ENCODE measurements at regions not wholly inside any gene's neighbourhood (a gene's known extent, or its start where the extent isn't known, plus 50 kb on each side); places are given as distances from the start of the nearest gene placed in this dataset.

GRCh38 chr5:77928776-77929300, 152.7 kb upstream of the TBCA start:
- ATAC-seq (ENCODE audit: insufficient number of reproducible peaks, low FRiP score, low read depth) (no peak), DNase-seq (ENCODE audit: low spot score) (no peak)
- Histone ChIP-seq H3K27ac (no peak overlapping the region), H3K4me3 (no peak overlapping the region), H3K9me3 (peaks cover 3% of the 10 kb centered on the region), H3K36me3 (no peaks in the 10 kb centered on the region), H3K27me3 (replicated peaks; ENCODE audit: insufficient read depth) (no peaks in the 10 kb centered on the region), H3K4me1 (ENCODE audit: control insufficient read depth in 1 of 2, low read depth in 2 of 2) (no peaks in the 10 kb centered on the region)
- no peak for TF ChIP-seq CTCF (IDR thresholded peaks at IDR 0.05)

GRCh38 chr5:77926337-77926736, 150.2 kb upstream of the TBCA start:
- no peaks in the 10 kb centered on the region for H3K4me1 ChIP-seq (ENCODE audit: control insufficient read depth in 1 of 2, low read depth in 2 of 2)
- no peak for ATAC-seq (ENCODE audit: insufficient number of reproducible peaks, low FRiP score, low read depth)
- no peaks in the 10 kb centered on the region for H3K27me3 ChIP-seq (replicated peaks; ENCODE audit: insufficient read depth)
- no peak overlapping the region for H3K27ac ChIP-seq
- DNase-seq (ENCODE audit: low spot score) = no peak
- H3K4me3 ChIP-seq = no peak overlapping the region
- TF ChIP-seq CTCF (IDR thresholded peaks at IDR 0.05) = no peak
- peaks cover 3% of the 10 kb centered on the region for H3K9me3 ChIP-seq
- H3K36me3 ChIP-seq = no peaks in the 10 kb centered on the region

GRCh38 chr5:77925503-77925902, 149.4 kb upstream of the TBCA start:
- H3K27ac ChIP-seq = no peak overlapping the region
- no peaks in the 10 kb centered on the region for H3K27me3 ChIP-seq (replicated peaks; ENCODE audit: insufficient read depth)
- no peak for DNase-seq (ENCODE audit: low spot score)
- no peak overlapping the region for H3K4me3 ChIP-seq
- no peak for ATAC-seq (ENCODE audit: insufficient number of reproducible peaks, low FRiP score, low read depth)
- peaks cover 3% of the 10 kb centered on the region for H3K9me3 ChIP-seq
- no peaks in the 10 kb centered on the region for H3K4me1 ChIP-seq (ENCODE audit: control insufficient read depth in 1 of 2, low read depth in 2 of 2)
- no peak for TF ChIP-seq CTCF (IDR thresholded peaks at IDR 0.05)
- H3K36me3 ChIP-seq = no peaks in the 10 kb centered on the region

GRCh38 chr5:77924081-77924480, 147.9 kb upstream of the TBCA start:
- Histone ChIP-seq H3K36me3 (no peaks in the 10 kb centered on the region), H3K4me3 (no peak overlapping the region), H3K4me1 (ENCODE audit: control insufficient read depth in 1 of 2, low read depth in 2 of 2) (no peaks in the 10 kb centered on the region), H3K9me3 (peaks cover 3% of the 10 kb centered on the region), H3K27ac (no peak overlapping the region), H3K27me3 (replicated peaks; ENCODE audit: insufficient read depth) (no peaks in the 10 kb centered on the region)
- DNase-seq (ENCODE audit: low spot score) = no peak
- TF ChIP-seq CTCF (IDR thresholded peaks at IDR 0.05) = no peak
- ATAC-seq (ENCODE audit: insufficient number of reproducible peaks, low FRiP score, low read depth) = no peak

GRCh38 chr5:77923666-77924065, 147.5 kb upstream of the TBCA start:
- H3K36me3 ChIP-seq = no peaks in the 10 kb centered on the region
- peaks cover 3% of the 10 kb centered on the region for H3K9me3 ChIP-seq
- TF ChIP-seq CTCF (IDR thresholded peaks at IDR 0.05) = no peak
- no peaks in the 10 kb centered on the region for H3K27me3 ChIP-seq (replicated peaks; ENCODE audit: insufficient read depth)
- no peak for ATAC-seq (ENCODE audit: insufficient number of reproducible peaks, low FRiP score, low read depth)
- no peaks in the 10 kb centered on the region for H3K4me1 ChIP-seq (ENCODE audit: control insufficient read depth in 1 of 2, low read depth in 2 of 2)
- no peak overlapping the region for H3K4me3 ChIP-seq
- no peak for DNase-seq (ENCODE audit: low spot score)
- H3K27ac ChIP-seq = no peak overlapping the region

Data from thoracic aorta (tissue), 2 donors.